IMR-90 (cell line): ENCODE measurements at regions not wholly inside any gene's neighbourhood (a gene's known extent, or its start where the extent isn't known, plus 50 kb on each side); places are given as distances from the start of the nearest gene placed in this dataset.
"Not testable (repeated sequence)": the region's sequence is repeated elsewhere in the genome, so short reads cannot be mapped to it uniquely, and the experiment has no call there.

Experiments
- ATAC-seq: fragments of 200-7000 bp; cut with Tn5 transposase; 2 replicates; pipeline ENCODE4 v1.9.1; 2020; ENCODE audit warnings: low read depth, mild to moderate bottlenecking, moderate library complexity
- BruUV-seq: library from RNA; stranded (reverse); fragments of 400-500 nt; replicated peaks from 2 replicates; lab custom pipeline; 2021; lab: Mats Ljungman, UMichigan
- CTCF ChIA-PET: fragments of 300-600 bp; formaldehyde crosslinking; extraction: SDS; loops from one replicate; lab custom pipeline; 2021; ENCODE audit warnings: antibody characterized with exemption; lab: Yijun Ruan, JAX
- POLR2A ChIA-PET: fragments of 300-600 bp; sonication (Branson Sonifier 250); formaldehyde crosslinking; loops from one replicate; lab custom pipeline; 2022; ENCODE audit warnings: antibody characterized with exemption; ENCODE audit not compliant: unreplicated experiment; lab: Charles Lee
- DNase-seq: peaks from one replicate; pipeline ENCODE4 v3.0.0; 2013
- H2AFZ ChIP-seq: replicated peaks from 2 replicates; pipeline ENCODE3; 2013; ENCODE audit warnings: low read length, mild to moderate bottlenecking; ENCODE audit not compliant: poor library complexity
- H2AK5ac ChIP-seq: 2 replicates; pipeline ENCODE4 v1.6.1; 2013; ENCODE audit warnings: low read depth, low read length, inconsistent platforms
- H2AK9ac ChIP-seq: replicated peaks from 2 replicates; pipeline ENCODE3; 2013; ENCODE audit warnings: mild to moderate bottlenecking, low read depth, low read length, moderate library complexity; ENCODE audit not compliant: poor library complexity
- H2BK120ac ChIP-seq: 2 replicates; pipeline ENCODE4 v1.6.1; 2013; ENCODE audit warnings: low read depth, low read length, inconsistent platforms
- H2BK15ac ChIP-seq: 3 replicates; pipeline ENCODE4 v1.6.1; 2013; ENCODE audit warnings: low read depth, low read length, inconsistent platforms
- H2BK20ac ChIP-seq: 2 replicates; pipeline ENCODE4 v1.6.1; 2013; ENCODE audit warnings: low read depth, mild to moderate bottlenecking, inconsistent platforms, low read length, moderate library complexity
- H2BK5ac ChIP-seq: 2 replicates; pipeline ENCODE4 v1.6.1; 2013; ENCODE audit warnings: mild to moderate bottlenecking, low read depth, low read length, inconsistent platforms; ENCODE audit not compliant: poor library complexity, severe bottlenecking
- H3K14ac ChIP-seq: replicated peaks from 2 replicates; pipeline ENCODE4 v1.6.1; 2013; ENCODE audit warnings: low read depth, low read length, inconsistent platforms
- H3K18ac ChIP-seq: 2 replicates; pipeline ENCODE4 v1.6.1; 2013; ENCODE audit warnings: low read depth, low read length, control low read depth
- H3K23ac ChIP-seq: 2 replicates; pipeline ENCODE4 v1.6.1; 2013; ENCODE audit warnings: low read depth, low read length, inconsistent platforms
- H3K27ac ChIP-seq: 2 replicates; pipeline ENCODE4 v1.5.1; 2013; ENCODE audit warnings: mild to moderate bottlenecking, control low read depth, low read length; ENCODE audit not compliant: insufficient read depth
- H3K27me3 ChIP-seq: 2 replicates; pipeline ENCODE4 v1.6.1; 2013; ENCODE audit warnings: low read length; ENCODE audit not compliant: control insufficient read depth, insufficient read depth
- H3K36me3 ChIP-seq: 2 replicates; pipeline ENCODE4 v1.6.1; 2013; ENCODE audit warnings: low read length, mixed read lengths; ENCODE audit not compliant: control insufficient read depth, insufficient read depth
- H3K4ac ChIP-seq: 2 replicates; pipeline ENCODE4 v1.6.1; 2013; ENCODE audit warnings: low read depth, low read length, inconsistent platforms
- H3K4me1 ChIP-seq: 2 replicates; pipeline ENCODE4 v1.6.1; 2013; ENCODE audit warnings: low read length, mixed read lengths; ENCODE audit not compliant: control insufficient read depth, insufficient read depth
- H3K4me2 ChIP-seq: 2 replicates; pipeline ENCODE4 v1.6.1; 2013; ENCODE audit warnings: low read depth, mild to moderate bottlenecking, control low read depth, low read length, moderate library complexity
- H3K4me3 ChIP-seq: 2 replicates; pipeline ENCODE4 v1.5.1; 2013; ENCODE audit warnings: low read depth, mild to moderate bottlenecking, control low read depth, low read length, moderate library complexity; ENCODE audit not compliant: insufficient read depth
- H3K56ac ChIP-seq: 2 replicates; pipeline ENCODE4 v1.6.1; 2013; ENCODE audit warnings: low read length, inconsistent platforms; ENCODE audit not compliant: insufficient read depth; ENCODE audit errors: extremely low read depth
- H3K79me1 ChIP-seq, 2 experiments: 2 replicates each; pipeline ENCODE4 v1.6.1; 2013; ENCODE audit warnings: low read length in 2 of 2, inconsistent platforms in 1 of 2, low read depth in 1 of 2
- H3K9ac ChIP-seq: 2 replicates; pipeline ENCODE4 v1.6.1; 2013; ENCODE audit warnings: low read depth, low read length, control low read depth
- H3K9me1 ChIP-seq: 2 replicates; pipeline ENCODE4 v1.6.1; 2013; ENCODE audit warnings: low read length, inconsistent platforms; ENCODE audit not compliant: insufficient read depth
- H3K9me3 ChIP-seq: 2 replicates; pipeline ENCODE4 v1.6.1; 2013; ENCODE audit warnings: low read length; ENCODE audit not compliant: control insufficient read depth, insufficient read depth
- H4K20me1 ChIP-seq: 2 replicates; pipeline ENCODE4 v1.6.1; 2013; ENCODE audit warnings: low read length, inconsistent platforms; ENCODE audit not compliant: insufficient read depth
- H4K5ac ChIP-seq: 2 replicates; pipeline ENCODE4 v1.6.1; 2013; ENCODE audit warnings: mild to moderate bottlenecking, low read depth, low read length, control low read depth
- H4K8ac ChIP-seq, 2 experiments: 2 replicates each; pipeline ENCODE4 v1.6.1; 2013; ENCODE audit warnings: low read depth in 2 of 2, low read length in 2 of 2, control low read depth in 1 of 2, inconsistent platforms in 1 of 2
- H4K91ac ChIP-seq: 2 replicates; pipeline ENCODE4 v1.6.1; 2013; ENCODE audit warnings: low read depth, low read length, inconsistent platforms; ENCODE audit not compliant: insufficient read depth
- CEBPB ChIP-seq: IDR thresholded peaks from 2 replicates; pipeline ENCODE4 v1.6.1; 2012; ENCODE audit warnings: low read depth, low read length, improper control_type of control experiment
- CTCF ChIP-seq: conservative IDR thresholded peaks from 2 replicates; pipeline ENCODE4 v1.5.1; 2012; ENCODE audit warnings: mild to moderate bottlenecking, low read depth, low read length, improper control_type of control experiment
- MAZ ChIP-seq: IDR thresholded peaks from 2 replicates; pipeline ENCODE4 v1.6.1; 2012; ENCODE audit warnings: low read depth, mild to moderate bottlenecking, low read length, improper control_type of control experiment, moderate library complexity, borderline replicate concordance
- NFE2L2 ChIP-seq: fragments of 150-350 bp; IDR thresholded peaks from 2 replicates; pipeline ENCODE4 v1.6.1; 2016; ENCODE audit warnings: low read depth, mild to moderate bottlenecking, low read length
- WGBS, 2 experiments: methylation state at CpG; one replicate each; pipeline versions ENCODE4 v1.1.5 to v1.1.7; 2013; ENCODE audit warnings: missing lambda C conversion rate in 2 of 2; ENCODE audit not compliant: insufficient read length in 1 of 2; ENCODE audit errors: extremely low coverage in 2 of 2; 5-methylcytosine and 5-hydroxymethylcytosine counted together
- dilution Hi-C: fragments of 300-500 bp; cut with HindIII; formaldehyde crosslinking; loops from one replicate; pipeline ENCODE4 v1.14.3; 2018; ENCODE audit warnings: low sequenced_read_pairs; ENCODE audit not compliant: unreplicated experiment
- in situ Hi-C: fragments of 300-500 bp; cut with MboI; formaldehyde crosslinking; loops from 3 replicates; pipeline ENCODE4 v1.14.3; 2019; ENCODE audit warnings: low sequenced_read_pairs, inconsistent platforms, mixed read lengths
- intact Hi-C: fragments of 100-400 bp; cut with micrococcal nuclease; formaldehyde crosslinking; loops from 2 replicates; pipeline ENCODE4 v1.10.0; 2022
- TF ChIP-seq, protein P1 (sequence below): fragments of 150-350 bp; IDR thresholded peaks from 2 replicates; pipeline ENCODE4 v1.6.1; 2017; ENCODE audit warnings: mild to moderate bottlenecking, antibody characterized with exemption, low read length, low read depth

DNA sequence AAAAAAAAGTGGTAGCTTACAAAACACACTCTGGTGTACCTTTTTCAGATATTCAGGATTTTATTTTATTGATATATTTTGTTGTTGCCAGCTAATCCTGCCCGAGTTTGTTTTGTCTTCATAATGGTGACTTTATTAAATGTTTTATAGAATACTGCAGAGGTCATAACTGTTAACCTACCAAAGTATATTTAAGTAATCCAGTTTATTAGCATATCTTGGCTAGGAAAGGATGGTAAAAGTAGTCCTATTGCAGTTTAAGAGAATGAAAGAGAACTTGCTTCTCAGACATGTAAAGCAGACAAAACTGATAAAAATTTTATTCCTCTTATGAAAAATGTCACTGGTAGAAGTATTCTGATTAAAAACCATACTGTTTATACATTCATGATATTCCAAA is 59.2 kb upstream of the IGSF10 start:
- no peak overlapping the region for H4K5ac ChIP-seq
- no peak overlapping the region for H3K4me2 ChIP-seq
- no peak overlapping the region for H3K23ac ChIP-seq
- ATAC-seq (no peak), DNase-seq (no peak)
- dilution Hi-C loops (no loop called here), in situ Hi-C loops (no loop called here), intact Hi-C loops (no loop called here)
- no peak overlapping the region for H3K4ac ChIP-seq
- no peak overlapping the region for H3K27ac ChIP-seq
- H4K20me1 ChIP-seq, result no peaks in the 10 kb centered on the region
- BruUV-seq, result no TSS peak
- H3K4me3 ChIP-seq, result no peak overlapping the region
- H2AK5ac ChIP-seq, result no peak overlapping the region
- no peak overlapping the region for H2AK9ac ChIP-seq
- H3K4me1 ChIP-seq, result no peaks in the 10 kb centered on the region
- H3K18ac ChIP-seq, result no peak overlapping the region
- no CpG with 5 or more reads among the region's 1 CpG for WGBS, 2 experiments
- no peaks in the 10 kb centered on the region for H3K79me1 ChIP-seq
- H2BK15ac ChIP-seq, result no peak overlapping the region
- H4K8ac ChIP-seq, result no peak overlapping the region
- no peak overlapping the region for H2BK20ac ChIP-seq
- no peaks in the 10 kb centered on the region for H3K9me3 ChIP-seq
- no peak overlapping the region for H3K56ac ChIP-seq
- no peaks in the 10 kb centered on the region for H3K27me3 ChIP-seq
- ChIA-PET CTCF (no interaction called here), POLR2A (no interaction called here)
- H3K9me1 ChIP-seq, result no peaks in the 10 kb centered on the region
- TF ChIP-seq CEBPB (no peak), CTCF (no peak), MAZ (no peak), NFE2L2 (no peak)
- TF ChIP-seq, protein P1, sequence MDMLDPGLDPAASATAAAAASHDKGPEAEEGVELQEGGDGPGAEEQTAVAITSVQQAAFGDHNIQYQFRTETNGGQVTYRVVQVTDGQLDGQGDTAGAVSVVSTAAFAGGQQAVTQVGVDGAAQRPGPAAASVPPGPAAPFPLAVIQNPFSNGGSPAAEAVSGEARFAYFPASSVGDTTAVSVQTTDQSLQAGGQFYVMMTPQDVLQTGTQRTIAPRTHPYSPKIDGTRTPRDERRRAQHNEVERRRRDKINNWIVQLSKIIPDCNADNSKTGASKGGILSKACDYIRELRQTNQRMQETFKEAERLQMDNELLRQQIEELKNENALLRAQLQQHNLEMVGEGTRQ, result no peak
- H2BK120ac ChIP-seq, result no peak overlapping the region
- no peaks in the 10 kb centered on the region for H3K36me3 ChIP-seq
- no peak overlapping the region for H3K14ac ChIP-seq
- H2AFZ ChIP-seq, result no peak overlapping the region
- H4K91ac ChIP-seq, result no peak overlapping the region
- H2BK5ac ChIP-seq, result no peak overlapping the region
- H3K9ac ChIP-seq, result no peak overlapping the region

DNA sequence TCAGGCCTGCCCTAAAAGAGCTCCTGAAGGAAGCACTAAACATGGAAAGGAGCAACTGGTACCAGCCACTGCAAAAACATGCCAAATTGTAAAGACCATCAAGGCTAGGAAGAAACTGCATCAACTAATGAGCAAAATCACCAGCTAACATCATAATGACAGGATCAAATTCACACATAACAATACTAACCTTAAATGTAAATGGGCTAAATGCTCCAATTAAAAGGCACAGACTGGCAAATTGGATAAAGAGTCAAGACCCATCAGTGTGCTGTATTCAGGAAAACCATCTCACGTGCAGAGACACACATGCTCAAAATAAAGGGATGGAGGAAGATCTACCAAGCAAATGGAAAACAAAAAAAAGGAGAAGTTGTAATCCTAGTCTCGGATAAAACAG is 50.6 kb upstream of the IGSF10 start:
- H2AFZ ChIP-seq, H3K56ac ChIP-seq, H4K91ac ChIP-seq, H3K79me1 ChIP-seq, H4K20me1 ChIP-seq, H2BK15ac ChIP-seq, H2AK9ac ChIP-seq, H4K8ac ChIP-seq, H3K27ac ChIP-seq, H2BK20ac ChIP-seq, H3K9me1 ChIP-seq, dilution Hi-C loops, H3K23ac ChIP-seq, H3K9me3 ChIP-seq, POLR2A ChIA-PET, H3K4ac ChIP-seq, H2BK120ac ChIP-seq, H3K4me1 ChIP-seq, H3K18ac ChIP-seq, in situ Hi-C loops, ATAC-seq, intact Hi-C loops, H4K5ac ChIP-seq, H3K4me3 ChIP-seq, H3K36me3 ChIP-seq, H3K9ac ChIP-seq, CTCF ChIA-PET, DNase-seq, BruUV-seq, H3K14ac ChIP-seq, H3K4me2 ChIP-seq, H2BK5ac ChIP-seq, H2AK5ac ChIP-seq, H3K27me3 ChIP-seq: not testable (repeated sequence)
- no CpG with 5 or more reads among the region's 2 CpGs for WGBS, 2 experiments
